ENCODE measurements at regions not wholly inside any gene's neighbourhood (a gene's known extent, or its start where the extent isn't known, plus 50 kb on each side); places are given as distances from the start of the nearest gene placed in this dataset.
"Not testable (repeated sequence)": the region's sequence is repeated elsewhere in the genome, so short reads cannot be mapped to it uniquely, and the experiment has no call there.

- no peak for DNase-seq (ENCODE audit: missing footprints)
- no peak for ATAC-seq
- intact Hi-C loops (cut with DNase I), result no loop called here
These were observed 70.1 kb downstream of the FBXO4 start for GRCh38 chr5:41995193-41995592.

GRCh38 chr5:42001673-42002072 lies 76.6 kb downstream of the FBXO4 start:
- ATAC-seq (no peak), DNase-seq (ENCODE audit: missing footprints) (no peak)
- intact Hi-C loops (cut with DNase I), result no loop called here

GRCh38 chr5:42003852-42004251 lies 78.8 kb downstream of the FBXO4 start:
- DNase-seq (ENCODE audit: missing footprints); ATAC-seq; intact Hi-C loops (cut with DNase I): not testable (repeated sequence)

GRCh38 chr5:42005561-42006153 lies 80.6 kb downstream of the FBXO4 start:
- intact Hi-C loops (cut with DNase I), result loop anchor here (2.0 kb wide), 1 partner anchor 761 kb away; no protein-coding TSS in a partner anchor
- DNase-seq (ENCODE audit: missing footprints), result no peak
- ATAC-seq, result no peak

GRCh38 chr5:42013561-42013960 lies 88.5 kb downstream of the FBXO4 start:
- intact Hi-C loops (cut with DNase I), result no loop called here
- DNase-seq (ENCODE audit: missing footprints) (no peak), ATAC-seq (no peak)

GRCh38 chr5:42015254-42015653 lies 90.2 kb downstream of the FBXO4 start:
- ATAC-seq, result no peak
- no peak for DNase-seq (ENCODE audit: missing footprints)
- intact Hi-C loops (cut with DNase I), result no loop called here

- intact Hi-C loops (cut with DNase I), result no loop called here
- DNase-seq (ENCODE audit: missing footprints), result no peak
These were observed 90.6 kb downstream of the FBXO4 start for GRCh38 chr5:42015681-42016080.

GRCh38 chr5:42020788-42021530 lies 95.9 kb downstream of the FBXO4 start:
- DNase-seq (ENCODE audit: missing footprints) (no peak), ATAC-seq (no peak)
- intact Hi-C loops (cut with DNase I), result no loop called here

More at GRCh38 chr5:42015681-42016080, 90.6 kb downstream of the FBXO4 start:
- ATAC-seq, result no peak

GRCh38 chr5:42021923-42022322 lies 96.8 kb downstream of the FBXO4 start:
- DNase-seq (ENCODE audit: missing footprints), result no peak
- no peak for ATAC-seq
- intact Hi-C loops (cut with DNase I), result no loop called here

GRCh38 chr5:42022383-42022972 lies 97.4 kb downstream of the FBXO4 start:
- intact Hi-C loops (cut with DNase I), result no loop called here
- no peak for ATAC-seq
- DNase-seq (ENCODE audit: missing footprints), result no peak

- intact Hi-C loops (cut with DNase I), result no loop called here
- DNase-seq (ENCODE audit: missing footprints) (no peak), ATAC-seq (no peak)
These were observed 101.4 kb downstream of the FBXO4 start for GRCh38 chr5:42026446-42026845.

- no peak for DNase-seq (ENCODE audit: missing footprints)
- ATAC-seq, result no peak
- intact Hi-C loops (cut with DNase I), result no loop called here
These were observed 107.1 kb downstream of the FBXO4 start for GRCh38 chr5:42032137-42032536.

- no peak for DNase-seq (ENCODE audit: missing footprints)
- no peak for ATAC-seq
- intact Hi-C loops (cut with DNase I), result no loop called here
These were observed 110.4 kb downstream of the FBXO4 start for GRCh38 chr5:42035526-42035925.

GRCh38 chr5:42036379-42036778 lies 111.3 kb downstream of the FBXO4 start:
- no peak for ATAC-seq
- intact Hi-C loops (cut with DNase I), result no loop called here
- no peak for DNase-seq (ENCODE audit: missing footprints)

GRCh38 chr5:42037379-42037932 lies 112.4 kb downstream of the FBXO4 start:
- DNase-seq (ENCODE audit: missing footprints), result no peak
- ATAC-seq, result no peak
- intact Hi-C loops (cut with DNase I), result no loop called here

- ATAC-seq (no peak), DNase-seq (ENCODE audit: missing footprints) (no peak)
- intact Hi-C loops (cut with DNase I), result no loop called here
These were observed 118.3 kb downstream of the FBXO4 start for GRCh38 chr5:42043400-42043799.

- intact Hi-C loops (cut with DNase I), result loop anchor here (5.0 kb wide), 1 partner anchor 200 kb away; no protein-coding TSS in a partner anchor
- DNase-seq (ENCODE audit: missing footprints) (no peak), ATAC-seq (peak; percentile 34)
These were observed 132.2 kb downstream of the FBXO4 start for GRCh38 chr5:42057254-42057690.

GRCh38 chr5:42059291-42059690 lies 134.2 kb downstream of the FBXO4 start:
- intact Hi-C loops (cut with DNase I), result loop anchor here (5.0 kb wide), 1 partner anchor 202 kb away; no protein-coding TSS in a partner anchor
- ATAC-seq (no peak), DNase-seq (ENCODE audit: missing footprints) (no peak)

- ATAC-seq, result no peak
- intact Hi-C loops (cut with DNase I), result loop anchor here (5.0 kb wide), 1 partner anchor 203 kb away; no protein-coding TSS in a partner anchor
These were observed 134.8 kb downstream of the FBXO4 start for GRCh38 chr5:42059778-42060464.

More at GRCh38 chr5:42059778-42060464, 134.8 kb downstream of the FBXO4 start:
- DNase-seq (ENCODE audit: missing footprints), result no peak
